ENCODE measurements at regions not wholly inside any gene's neighbourhood (a gene's known extent, or its start where the extent isn't known, plus 50 kb on each side); places are given as distances from the start of the nearest gene placed in this dataset.

DNA sequence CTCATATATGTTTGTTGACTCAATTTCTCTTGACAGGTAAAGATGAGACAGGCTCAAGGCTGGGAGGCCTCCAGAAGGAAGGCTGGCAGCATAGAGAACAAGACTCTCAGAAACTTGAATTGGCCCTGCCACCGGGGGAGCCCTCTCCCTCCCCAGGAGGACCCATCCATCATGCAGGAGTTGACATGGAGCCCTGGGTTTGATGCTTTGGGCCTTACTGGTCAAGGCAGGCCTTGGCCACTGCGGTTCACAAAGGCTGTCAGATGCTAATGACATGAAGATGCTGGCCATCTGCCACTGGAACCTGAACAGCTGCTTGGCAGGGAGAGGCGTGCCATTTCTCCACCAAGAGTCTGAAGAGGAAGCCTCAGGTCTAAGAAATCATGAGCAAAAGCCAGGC lies 193.6 kb downstream of the MTCL1 start:
- no peak for TF ChIP-seq PHF8 (conservative IDR thresholded peaks at IDR 0.05; ENCODE audit: low read depth, low read length)
- TF ChIP-seq, protein P1, sequence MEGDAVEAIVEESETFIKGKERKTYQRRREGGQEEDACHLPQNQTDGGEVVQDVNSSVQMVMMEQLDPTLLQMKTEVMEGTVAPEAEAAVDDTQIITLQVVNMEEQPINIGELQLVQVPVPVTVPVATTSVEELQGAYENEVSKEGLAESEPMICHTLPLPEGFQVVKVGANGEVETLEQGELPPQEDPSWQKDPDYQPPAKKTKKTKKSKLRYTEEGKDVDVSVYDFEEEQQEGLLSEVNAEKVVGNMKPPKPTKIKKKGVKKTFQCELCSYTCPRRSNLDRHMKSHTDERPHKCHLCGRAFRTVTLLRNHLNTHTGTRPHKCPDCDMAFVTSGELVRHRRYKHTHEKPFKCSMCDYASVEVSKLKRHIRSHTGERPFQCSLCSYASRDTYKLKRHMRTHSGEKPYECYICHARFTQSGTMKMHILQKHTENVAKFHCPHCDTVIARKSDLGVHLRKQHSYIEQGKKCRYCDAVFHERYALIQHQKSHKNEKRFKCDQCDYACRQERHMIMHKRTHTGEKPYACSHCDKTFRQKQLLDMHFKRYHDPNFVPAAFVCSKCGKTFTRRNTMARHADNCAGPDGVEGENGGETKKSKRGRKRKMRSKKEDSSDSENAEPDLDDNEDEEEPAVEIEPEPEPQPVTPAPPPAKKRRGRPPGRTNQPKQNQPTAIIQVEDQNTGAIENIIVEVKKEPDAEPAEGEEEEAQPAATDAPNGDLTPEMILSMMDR (IDR thresholded peaks at IDR 0.05; ENCODE audit: control extremely low read depth in 1 of 3, insufficient read depth in 1 of 3, low read depth in 1 of 3, low read length in 3 of 3) = peak; percentile 28 to 42 (median 40); a peak in 3 of 4 replicates

Data from H1 (cell line).